Bronchial epithelial cell (primary cell): ENCODE measurements at regions not wholly inside any gene's neighbourhood (a gene's known extent, or its start where the extent isn't known, plus 50 kb on each side); places are given as distances from the start of the nearest gene placed in this dataset.

Experiments used
- DNase-seq: peaks from one replicate; pipeline ENCODE4 v3.0.0-alpha.2; 2010; ENCODE audit warnings: low read depth
- FAIRE-seq: peaks from 2 replicates; lab custom pipeline; 2011; peaks lifted over from hg19 to GRCh38; lab: Jason Lieb, UNC
- H3K27me3 ChIP-seq: 2 replicates; pipeline ENCODE4 v1.5.1; 2011; ENCODE audit warnings: low read length; ENCODE audit not compliant: control insufficient read depth, insufficient read depth
- H3K36me3 ChIP-seq: 2 replicates; pipeline ENCODE4 v1.5.1; 2011; ENCODE audit warnings: low read length; ENCODE audit not compliant: control insufficient read depth, insufficient read depth
- H3K4me3 ChIP-seq: 2 replicates; pipeline ENCODE4 v1.5.1; 2011; ENCODE audit warnings: mild to moderate bottlenecking, low read depth, low read length, control low read depth
- CTCF ChIP-seq: IDR thresholded peaks from 2 replicates; pipeline ENCODE4 v1.5.1; 2011; ENCODE audit warnings: mild to moderate bottlenecking, moderate library complexity, low read length, control low read depth, inconsistent platforms; ENCODE audit not compliant: insufficient read depth, severe bottlenecking

- TF ChIP-seq CTCF: peak; percentile 48
- FAIRE-seq (no peak), DNase-seq (peak; percentile 9)
- Histone ChIP-seq H3K36me3 (no peaks in the 10 kb centered on the region), H3K27me3 (no peaks in the 10 kb centered on the region), H3K4me3 (no peak overlapping the region)
These were observed 122.3 kb upstream of the BACE2 start for GRCh38 chr21:41045534-41046268.

- H3K27me3 ChIP-seq: no peaks in the 10 kb centered on the region
- TF ChIP-seq CTCF: no peak
- FAIRE-seq (no peak), DNase-seq (no peak)
- H3K36me3 ChIP-seq: no peaks in the 10 kb centered on the region
- H3K4me3 ChIP-seq: no peak overlapping the region
These were observed 119.8 kb upstream of the BACE2 start for GRCh38 chr21:41048145-41048544.

GRCh38 chr21:41048623-41049022, 119.3 kb upstream of the BACE2 start:
- Histone ChIP-seq H3K36me3 (no peaks in the 10 kb centered on the region), H3K27me3 (no peaks in the 10 kb centered on the region), H3K4me3 (no peak overlapping the region)
- DNase-seq: no peak
- no peak for FAIRE-seq
- TF ChIP-seq CTCF: no peak

GRCh38 chr21:41052820-41053555, 115.0 kb upstream of the BACE2 start:
- TF ChIP-seq CTCF: no peak
- Histone ChIP-seq H3K4me3 (no peak overlapping the region), H3K27me3 (no peaks in the 10 kb centered on the region), H3K36me3 (no peaks in the 10 kb centered on the region)
- DNase-seq: no peak
- no peak for FAIRE-seq

GRCh38 chr21:41054018-41054578, 113.9 kb upstream of the BACE2 start:
- TF ChIP-seq CTCF: no peak
- H3K27me3 ChIP-seq: no peaks in the 10 kb centered on the region
- H3K4me3 ChIP-seq: no peak overlapping the region
- H3K36me3 ChIP-seq: no peaks in the 10 kb centered on the region
- no peak for DNase-seq
- peak; percentile 52 for FAIRE-seq
